GM12891 (cell line): ENCODE measurements at regions not wholly inside any gene's neighbourhood (a gene's known extent, or its start where the extent isn't known, plus 50 kb on each side); places are given as distances from the start of the nearest gene placed in this dataset.

ENCODE experiments used
- PAX5 ChIP-seq: IDR thresholded peaks from 2 replicates; pipeline ENCODE4 v1.6.1; 2011; ENCODE audit warnings: low read length, moderate library complexity, mild to moderate bottlenecking; ENCODE audit not compliant: insufficient read depth, severe bottlenecking
- POLR2A ChIP-seq: IDR thresholded peaks from 2 replicates; pipeline ENCODE4 v1.6.1; 2011; ENCODE audit warnings: low read depth, low read length, control low read depth
- POLR2AphosphoS5 ChIP-seq: IDR thresholded peaks from 2 replicates; pipeline ENCODE4 v1.6.1; 2011; ENCODE audit warnings: low read depth, low read length, control low read depth
- SPI1 ChIP-seq: IDR thresholded peaks from 2 replicates; pipeline ENCODE4 v1.6.1; 2011; ENCODE audit warnings: low read depth, low read length, control low read depth
- TAF1 ChIP-seq: IDR thresholded peaks from 2 replicates; pipeline ENCODE4 v1.6.1; 2011; ENCODE audit warnings: low read depth, low read length, control low read depth

- TF ChIP-seq POLR2A (no peak), POLR2AphosphoS5 (no peak), TAF1 (no peak), PAX5 (no peak), SPI1 (no peak)
These were observed 476.6 kb downstream of the COL11A1 start for GRCh38 chr1:102631691-102632090.
